ENCODE measurements at regions not wholly inside any gene's neighbourhood (a gene's known extent, or its start where the extent isn't known, plus 50 kb on each side); places are given as distances from the start of the nearest gene placed in this dataset.
"Not testable (repeated sequence)": the region's sequence is repeated elsewhere in the genome, so short reads cannot be mapped to it uniquely, and the experiment has no call there.

DNA sequence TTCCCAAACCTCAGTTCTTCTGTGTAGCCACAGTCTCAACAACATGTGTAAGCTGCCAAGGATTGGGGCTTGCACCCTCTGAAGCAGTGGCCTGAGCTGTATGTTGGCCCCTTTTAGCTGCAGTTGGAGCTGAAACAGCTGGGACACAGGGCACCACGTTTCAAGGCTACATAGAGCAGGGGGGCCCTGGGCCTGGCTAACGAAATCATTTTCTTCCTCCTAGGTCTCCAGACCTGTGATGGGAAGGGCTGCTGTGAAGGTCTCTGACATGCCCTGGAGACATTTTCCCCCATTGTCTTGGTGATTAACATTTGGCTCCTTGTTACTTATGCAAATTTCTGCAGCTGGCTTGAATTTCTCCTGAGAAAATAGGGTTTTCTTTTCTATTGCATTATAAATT lies 112.6 kb downstream of the PDHA2 start:
- H2BK12ac ChIP-seq (ENCODE audit: low read length); H3K14ac ChIP-seq (ENCODE audit: low read length); H3K4me1 ChIP-seq (ENCODE audit: control insufficient read depth in 1 of 2, insufficient read depth in 2 of 2, low read length in 2 of 2); H3K27ac ChIP-seq (ENCODE audit: low read depth, low read length); H4K91ac ChIP-seq (ENCODE audit: low read depth, low read length); H2BK120ac ChIP-seq (ENCODE audit: insufficient read depth, low read length, poor library complexity); H2AFZ ChIP-seq (ENCODE audit: insufficient read depth, low read length, poor library complexity); H4K12ac ChIP-seq (ENCODE audit: low read depth, low read length); H3K4me3 ChIP-seq (ENCODE audit: low read depth, low read length); H3K79me2 ChIP-seq (ENCODE audit: control insufficient read depth, insufficient read depth, low read length, poor library complexity); H4K8ac ChIP-seq (ENCODE audit: low read depth, low read length); H3K23ac ChIP-seq (ENCODE audit: low read length); H3K9ac ChIP-seq (ENCODE audit: low read length); DNase-seq; H2AK5ac ChIP-seq (ENCODE audit: low read length); H2BK5ac ChIP-seq (ENCODE audit: low read depth, low read length, poor library complexity); H3K4me2 ChIP-seq (ENCODE audit: low read length); H3K79me1 ChIP-seq (ENCODE audit: low read length); H3K9me3 ChIP-seq (ENCODE audit: insufficient read depth, low read depth, low read length); H3K27me3 ChIP-seq (ENCODE audit: insufficient read depth, low read length); H3K4ac ChIP-seq (ENCODE audit: low read depth, low read length); H3K36me3 ChIP-seq (ENCODE audit: control insufficient read depth in 1 of 2, insufficient read depth in 2 of 2, low read length in 2 of 2); H3K18ac ChIP-seq (ENCODE audit: low read length): not testable (repeated sequence)
- no CpG with 5 or more reads among the region's 2 CpGs for WGBS (ENCODE audit: extremely low coverage, insufficient coverage, insufficient read length)

DNA sequence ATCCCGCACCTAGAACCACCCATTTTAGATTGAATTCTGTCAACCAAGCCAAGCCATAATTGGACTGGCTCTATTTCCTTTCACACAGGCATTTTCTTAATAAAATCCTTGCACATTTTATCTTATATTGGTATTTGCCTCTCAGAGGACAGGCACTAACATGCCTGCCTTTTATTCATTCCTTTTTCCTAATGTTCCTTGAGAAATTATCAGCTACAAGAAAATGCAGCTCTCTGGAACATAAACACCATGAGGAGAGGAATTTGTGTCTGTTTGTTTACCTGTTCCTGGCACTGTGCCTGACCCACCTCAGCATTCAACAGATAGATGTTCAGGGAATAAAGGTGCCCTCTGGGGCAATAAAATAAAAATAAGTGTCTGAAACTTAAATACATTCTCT lies 116.2 kb downstream of the PDHA2 start:
- no peaks in the 10 kb centered on the region for H3K79me2 ChIP-seq (ENCODE audit: control insufficient read depth, insufficient read depth, low read length, poor library complexity)
- no peak overlapping the region for H2BK12ac ChIP-seq (ENCODE audit: low read length)
- H3K27ac ChIP-seq (ENCODE audit: low read depth, low read length) = no peak overlapping the region
- peaks cover 3% of the 10 kb centered on the region for H3K9me3 ChIP-seq (ENCODE audit: insufficient read depth, low read depth, low read length)
- H3K4me3 ChIP-seq (ENCODE audit: low read depth, low read length) = no peak overlapping the region
- H2AK5ac ChIP-seq (ENCODE audit: low read length) = no peak overlapping the region
- no peak overlapping the region for H4K91ac ChIP-seq (ENCODE audit: low read depth, low read length)
- no CpG with 5 or more reads among the region's 1 CpG for WGBS (ENCODE audit: extremely low coverage, insufficient coverage, insufficient read length)
- no peak overlapping the region for H3K18ac ChIP-seq (ENCODE audit: low read length)
- H2AFZ ChIP-seq (ENCODE audit: insufficient read depth, low read length, poor library complexity) = no peak overlapping the region
- H2BK5ac ChIP-seq (ENCODE audit: low read depth, low read length, poor library complexity) = no peak overlapping the region
- no peak overlapping the region for H3K14ac ChIP-seq (ENCODE audit: low read length)
- no peaks in the 10 kb centered on the region for H3K4me1 ChIP-seq (ENCODE audit: control insufficient read depth in 1 of 2, insufficient read depth in 2 of 2, low read length in 2 of 2)
- no peak overlapping the region for H4K8ac ChIP-seq (ENCODE audit: low read depth, low read length)
- no peaks in the 10 kb centered on the region for H3K27me3 ChIP-seq (ENCODE audit: insufficient read depth, low read length)
- no peaks in the 10 kb centered on the region for H3K79me1 ChIP-seq (ENCODE audit: low read length)
- no peak overlapping the region for H4K12ac ChIP-seq (ENCODE audit: low read depth, low read length)
- DNase-seq = no peak
- H3K36me3 ChIP-seq (ENCODE audit: control insufficient read depth in 1 of 2, insufficient read depth in 2 of 2, low read length in 2 of 2) = no peaks in the 10 kb centered on the region
- no peak overlapping the region for H3K4me2 ChIP-seq (ENCODE audit: low read length)
- no peak overlapping the region for H3K23ac ChIP-seq (ENCODE audit: low read length)
- H3K9ac ChIP-seq (ENCODE audit: low read length) = no peak overlapping the region
- no peak overlapping the region for H2BK120ac ChIP-seq (ENCODE audit: insufficient read depth, low read length, poor library complexity)
- H3K4ac ChIP-seq (ENCODE audit: low read depth, low read length) = no peak overlapping the region

DNA sequence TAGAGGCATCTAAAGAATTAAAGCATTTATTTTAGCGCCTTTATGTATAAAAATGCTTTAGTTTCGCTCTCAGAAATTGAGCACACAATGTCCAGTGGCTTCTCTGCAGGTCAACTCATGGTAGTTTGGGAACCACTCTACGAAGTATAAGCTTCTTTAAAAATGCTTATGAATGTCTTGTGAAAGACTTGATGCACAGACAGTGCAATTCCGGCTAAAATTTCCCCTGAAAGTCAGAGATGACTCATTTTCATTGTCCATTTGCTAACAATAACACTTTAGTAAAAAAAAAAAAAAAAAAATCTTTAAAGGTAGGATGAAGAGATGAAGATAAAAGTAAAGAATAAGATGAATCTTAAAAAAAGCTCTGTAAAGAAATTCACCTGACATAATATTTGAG lies 117.2 kb downstream of the PDHA2 start:
- Histone ChIP-seq H2BK120ac (ENCODE audit: insufficient read depth, low read length, poor library complexity) (no peak overlapping the region), H3K4me3 (ENCODE audit: low read depth, low read length) (no peak overlapping the region), H3K79me2 (ENCODE audit: control insufficient read depth, insufficient read depth, low read length, poor library complexity) (no peaks in the 10 kb centered on the region), H3K23ac (ENCODE audit: low read length) (no peak overlapping the region), H3K9ac (ENCODE audit: low read length) (no peak overlapping the region), H3K4me1 (ENCODE audit: control insufficient read depth in 1 of 2, insufficient read depth in 2 of 2, low read length in 2 of 2) (no peaks in the 10 kb centered on the region), H4K8ac (ENCODE audit: low read depth, low read length) (no peak overlapping the region), H3K27me3 (ENCODE audit: insufficient read depth, low read length) (no peaks in the 10 kb centered on the region), H3K79me1 (ENCODE audit: low read length) (no peaks in the 10 kb centered on the region), H4K91ac (ENCODE audit: low read depth, low read length) (no peak overlapping the region), H3K27ac (ENCODE audit: low read depth, low read length) (no peak overlapping the region), H3K14ac (ENCODE audit: low read length) (no peak overlapping the region), H2BK12ac (ENCODE audit: low read length) (no peak overlapping the region), H4K12ac (ENCODE audit: low read depth, low read length) (no peak overlapping the region), H3K18ac (ENCODE audit: low read length) (no peak overlapping the region), H3K36me3 (ENCODE audit: control insufficient read depth in 1 of 2, insufficient read depth in 2 of 2, low read length in 2 of 2) (no peaks in the 10 kb centered on the region), H3K9me3 (ENCODE audit: insufficient read depth, low read depth, low read length) (peaks cover 3% of the 10 kb centered on the region), H2AFZ (ENCODE audit: insufficient read depth, low read length, poor library complexity) (no peak overlapping the region), H3K4me2 (ENCODE audit: low read length) (no peak overlapping the region), H3K4ac (ENCODE audit: low read depth, low read length) (no peak overlapping the region), H2AK5ac (ENCODE audit: low read length) (no peak overlapping the region), H2BK5ac (ENCODE audit: low read depth, low read length, poor library complexity) (no peak overlapping the region)
- no peak for DNase-seq
- WGBS (ENCODE audit: extremely low coverage, insufficient coverage, insufficient read length) = no CpG with 5 or more reads among the region's 4 CpGs

DNA sequence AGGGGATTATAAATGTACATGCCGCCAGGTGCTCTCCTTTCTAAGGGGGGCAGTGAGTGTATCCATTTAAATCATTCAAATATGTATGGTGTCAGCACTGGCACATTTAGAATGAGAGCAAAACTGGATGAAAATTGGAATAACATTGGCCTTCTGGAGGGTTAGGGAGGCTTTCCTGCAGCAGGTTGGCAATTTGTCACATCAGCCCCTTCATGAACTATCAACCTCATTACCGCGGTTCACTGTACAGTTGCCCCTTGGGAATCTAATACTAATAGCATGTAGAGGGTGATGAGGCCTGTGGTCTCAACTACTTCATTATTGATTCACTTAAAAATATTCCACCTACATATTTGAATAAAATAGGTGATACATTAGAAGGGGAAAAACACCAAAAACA lies 117.9 kb downstream of the PDHA2 start:
- Histone ChIP-seq H3K9ac (ENCODE audit: low read length) (no peak overlapping the region), H3K4me3 (ENCODE audit: low read depth, low read length) (no peak overlapping the region), H3K79me1 (ENCODE audit: low read length) (no peaks in the 10 kb centered on the region), H3K4me1 (ENCODE audit: control insufficient read depth in 1 of 2, insufficient read depth in 2 of 2, low read length in 2 of 2) (no peaks in the 10 kb centered on the region), H4K8ac (ENCODE audit: low read depth, low read length) (no peak overlapping the region), H2BK5ac (ENCODE audit: low read depth, low read length, poor library complexity) (no peak overlapping the region), H4K12ac (ENCODE audit: low read depth, low read length) (no peak overlapping the region), H2AK5ac (ENCODE audit: low read length) (no peak overlapping the region), H3K36me3 (ENCODE audit: control insufficient read depth in 1 of 2, insufficient read depth in 2 of 2, low read length in 2 of 2) (no peaks in the 10 kb centered on the region), H3K27me3 (ENCODE audit: insufficient read depth, low read length) (no peaks in the 10 kb centered on the region), H3K9me3 (ENCODE audit: insufficient read depth, low read depth, low read length) (peaks cover 3% of the 10 kb centered on the region), H3K18ac (ENCODE audit: low read length) (no peak overlapping the region), H4K91ac (ENCODE audit: low read depth, low read length) (no peak overlapping the region), H2AFZ (ENCODE audit: insufficient read depth, low read length, poor library complexity) (no peak overlapping the region), H3K79me2 (ENCODE audit: control insufficient read depth, insufficient read depth, low read length, poor library complexity) (no peaks in the 10 kb centered on the region), H3K4ac (ENCODE audit: low read depth, low read length) (no peak overlapping the region), H3K4me2 (ENCODE audit: low read length) (no peak overlapping the region), H2BK120ac (ENCODE audit: insufficient read depth, low read length, poor library complexity) (no peak overlapping the region), H2BK12ac (ENCODE audit: low read length) (no peak overlapping the region), H3K14ac (ENCODE audit: low read length) (no peak overlapping the region), H3K27ac (ENCODE audit: low read depth, low read length) (no peak overlapping the region), H3K23ac (ENCODE audit: low read length) (no peak overlapping the region)
- DNase-seq = no peak
- whole genome bisulfite sequencing (ENCODE audit: extremely low coverage, insufficient coverage, insufficient read length) = no CpG with 5 or more reads among the region's 3 CpGs

All from trophoblast cell (in vitro differentiated cells and primary cell).